HepG2 (cell line): ENCODE measurements at regions not wholly inside any gene's neighbourhood (a gene's known extent, or its start where the extent isn't known, plus 50 kb on each side); places are given as distances from the start of the nearest gene placed in this dataset.

Experiments used
- CTCF ChIP-seq: sonication (generic); formaldehyde crosslinking; IDR thresholded peaks from 2 replicates; pipeline ENCODE4 v1.5.0; 2020; ENCODE audit warnings: mild to moderate bottlenecking, missing genetic modification reagents, moderate library complexity
- POLR2A ChIP-seq, 2 experiments: IDR thresholded peaks; 2 replicates each; pipeline ENCODE4 v1.6.1; 2011; ENCODE audit warnings: low read depth in 2 of 2, low read length in 2 of 2, mild to moderate bottlenecking in 1 of 2, moderate library complexity in 1 of 2; ENCODE audit not compliant: insufficient read depth in 1 of 2
- ZNF777 ChIP-seq: sonication (generic); formaldehyde crosslinking; IDR thresholded peaks from 2 replicates; pipeline ENCODE4 v1.4.0; 2020; ENCODE audit warnings: missing genetic modification reagents
- TF ChIP-seq, protein P1 (sequence below): sonication (generic); formaldehyde crosslinking; IDR thresholded peaks from 2 replicates; pipeline ENCODE4 v1.4.0; 2020; ENCODE audit warnings: missing genetic modification reagents

DNA sequence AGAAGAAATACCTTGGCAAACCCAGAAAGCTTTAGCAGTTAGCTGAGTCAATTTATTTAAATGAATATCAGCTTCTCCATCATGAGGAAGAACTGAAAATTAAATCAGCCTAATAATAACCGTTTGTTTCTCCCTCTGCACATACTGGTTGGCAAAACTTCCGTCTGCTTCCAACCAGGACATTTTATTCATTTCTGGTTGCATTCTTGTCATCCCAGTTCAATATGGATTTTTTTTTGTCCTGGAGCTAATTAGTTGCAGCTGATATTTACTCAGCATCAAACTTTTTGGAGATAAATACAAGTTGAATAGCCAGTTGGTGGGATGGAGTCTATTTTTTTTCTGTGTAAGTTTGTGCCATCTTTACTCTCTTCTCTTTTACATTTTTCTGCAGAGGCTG, 126.5 kb upstream of the GDNF start:
- TF ChIP-seq, protein P1, sequence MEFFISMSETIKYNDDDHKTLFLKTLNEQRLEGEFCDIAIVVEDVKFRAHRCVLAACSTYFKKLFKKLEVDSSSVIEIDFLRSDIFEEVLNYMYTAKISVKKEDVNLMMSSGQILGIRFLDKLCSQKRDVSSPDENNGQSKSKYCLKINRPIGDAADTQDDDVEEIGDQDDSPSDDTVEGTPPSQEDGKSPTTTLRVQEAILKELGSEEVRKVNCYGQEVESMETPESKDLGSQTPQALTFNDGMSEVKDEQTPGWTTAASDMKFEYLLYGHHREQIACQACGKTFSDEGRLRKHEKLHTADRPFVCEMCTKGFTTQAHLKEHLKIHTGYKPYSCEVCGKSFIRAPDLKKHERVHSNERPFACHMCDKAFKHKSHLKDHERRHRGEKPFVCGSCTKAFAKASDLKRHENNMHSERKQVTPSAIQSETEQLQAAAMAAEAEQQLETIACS (CRISPR knock-in tag), result no peak
- TF ChIP-seq CTCF (CRISPR knock-in tag) (no peak), POLR2A (IDR thresholded peaks at IDR 0.05; ENCODE audit: insufficient read depth in 1 of 2, low read depth in 2 of 2, low read length in 2 of 2) (no peak), ZNF777 (CRISPR knock-in tag) (no peak)
